IMR-90 (cell line): ENCODE measurements at regions not wholly inside any gene's neighbourhood (a gene's known extent, or its start where the extent isn't known, plus 50 kb on each side); places are given as distances from the start of the nearest gene placed in this dataset.

ENCODE experiments used
- ATAC-seq: fragments of 200-7000 bp; cut with Tn5 transposase; 2 replicates; pipeline ENCODE4 v1.9.1; 2020; ENCODE audit warnings: low read depth, mild to moderate bottlenecking, moderate library complexity
- BruUV-seq: library from RNA; stranded (reverse); fragments of 400-500 nt; replicated peaks from 2 replicates; lab custom pipeline; 2021; lab: Mats Ljungman, UMichigan
- CTCF ChIA-PET: fragments of 300-600 bp; formaldehyde crosslinking; extraction: SDS; loops from one replicate; lab custom pipeline; 2021; ENCODE audit warnings: antibody characterized with exemption; lab: Yijun Ruan, JAX
- POLR2A ChIA-PET: fragments of 300-600 bp; sonication (Branson Sonifier 250); formaldehyde crosslinking; loops from one replicate; lab custom pipeline; 2022; ENCODE audit warnings: antibody characterized with exemption; ENCODE audit not compliant: unreplicated experiment; lab: Charles Lee
- DNase-seq: peaks from one replicate; pipeline ENCODE4 v3.0.0; 2013
- H2AFZ ChIP-seq: replicated peaks from 2 replicates; pipeline ENCODE3; 2013; ENCODE audit warnings: low read length, mild to moderate bottlenecking; ENCODE audit not compliant: poor library complexity
- H2AK5ac ChIP-seq: 2 replicates; pipeline ENCODE4 v1.6.1; 2013; ENCODE audit warnings: low read depth, low read length, inconsistent platforms
- H2AK9ac ChIP-seq: replicated peaks from 2 replicates; pipeline ENCODE3; 2013; ENCODE audit warnings: mild to moderate bottlenecking, low read depth, low read length, moderate library complexity; ENCODE audit not compliant: poor library complexity
- H2BK120ac ChIP-seq: 2 replicates; pipeline ENCODE4 v1.6.1; 2013; ENCODE audit warnings: low read depth, low read length, inconsistent platforms
- H2BK15ac ChIP-seq: 3 replicates; pipeline ENCODE4 v1.6.1; 2013; ENCODE audit warnings: low read depth, low read length, inconsistent platforms
- H2BK20ac ChIP-seq: 2 replicates; pipeline ENCODE4 v1.6.1; 2013; ENCODE audit warnings: low read depth, mild to moderate bottlenecking, inconsistent platforms, low read length, moderate library complexity
- H2BK5ac ChIP-seq: 2 replicates; pipeline ENCODE4 v1.6.1; 2013; ENCODE audit warnings: mild to moderate bottlenecking, low read depth, low read length, inconsistent platforms; ENCODE audit not compliant: poor library complexity, severe bottlenecking
- H3K14ac ChIP-seq: replicated peaks from 2 replicates; pipeline ENCODE4 v1.6.1; 2013; ENCODE audit warnings: low read depth, low read length, inconsistent platforms
- H3K18ac ChIP-seq: 2 replicates; pipeline ENCODE4 v1.6.1; 2013; ENCODE audit warnings: low read depth, low read length, control low read depth
- H3K23ac ChIP-seq: 2 replicates; pipeline ENCODE4 v1.6.1; 2013; ENCODE audit warnings: low read depth, low read length, inconsistent platforms
- H3K27ac ChIP-seq: 2 replicates; pipeline ENCODE4 v1.5.1; 2013; ENCODE audit warnings: mild to moderate bottlenecking, control low read depth, low read length; ENCODE audit not compliant: insufficient read depth
- H3K27me3 ChIP-seq: 2 replicates; pipeline ENCODE4 v1.6.1; 2013; ENCODE audit warnings: low read length; ENCODE audit not compliant: control insufficient read depth, insufficient read depth
- H3K36me3 ChIP-seq: 2 replicates; pipeline ENCODE4 v1.6.1; 2013; ENCODE audit warnings: low read length, mixed read lengths; ENCODE audit not compliant: control insufficient read depth, insufficient read depth
- H3K4ac ChIP-seq: 2 replicates; pipeline ENCODE4 v1.6.1; 2013; ENCODE audit warnings: low read depth, low read length, inconsistent platforms
- H3K4me1 ChIP-seq: 2 replicates; pipeline ENCODE4 v1.6.1; 2013; ENCODE audit warnings: low read length, mixed read lengths; ENCODE audit not compliant: control insufficient read depth, insufficient read depth
- H3K4me2 ChIP-seq: 2 replicates; pipeline ENCODE4 v1.6.1; 2013; ENCODE audit warnings: low read depth, mild to moderate bottlenecking, control low read depth, low read length, moderate library complexity
- H3K4me3 ChIP-seq: 2 replicates; pipeline ENCODE4 v1.5.1; 2013; ENCODE audit warnings: low read depth, mild to moderate bottlenecking, control low read depth, low read length, moderate library complexity; ENCODE audit not compliant: insufficient read depth
- H3K56ac ChIP-seq: 2 replicates; pipeline ENCODE4 v1.6.1; 2013; ENCODE audit warnings: low read length, inconsistent platforms; ENCODE audit not compliant: insufficient read depth; ENCODE audit errors: extremely low read depth
- H3K79me1 ChIP-seq, 2 experiments: 2 replicates each; pipeline ENCODE4 v1.6.1; 2013; ENCODE audit warnings: low read length in 2 of 2, inconsistent platforms in 1 of 2, low read depth in 1 of 2
- H3K9ac ChIP-seq: 2 replicates; pipeline ENCODE4 v1.6.1; 2013; ENCODE audit warnings: low read depth, low read length, control low read depth
- H3K9me1 ChIP-seq: 2 replicates; pipeline ENCODE4 v1.6.1; 2013; ENCODE audit warnings: low read length, inconsistent platforms; ENCODE audit not compliant: insufficient read depth
- H3K9me3 ChIP-seq: 2 replicates; pipeline ENCODE4 v1.6.1; 2013; ENCODE audit warnings: low read length; ENCODE audit not compliant: control insufficient read depth, insufficient read depth
- H4K20me1 ChIP-seq: 2 replicates; pipeline ENCODE4 v1.6.1; 2013; ENCODE audit warnings: low read length, inconsistent platforms; ENCODE audit not compliant: insufficient read depth
- H4K5ac ChIP-seq: 2 replicates; pipeline ENCODE4 v1.6.1; 2013; ENCODE audit warnings: mild to moderate bottlenecking, low read depth, low read length, control low read depth
- H4K8ac ChIP-seq, 2 experiments: 2 replicates each; pipeline ENCODE4 v1.6.1; 2013; ENCODE audit warnings: low read depth in 2 of 2, low read length in 2 of 2, control low read depth in 1 of 2, inconsistent platforms in 1 of 2
- H4K91ac ChIP-seq: 2 replicates; pipeline ENCODE4 v1.6.1; 2013; ENCODE audit warnings: low read depth, low read length, inconsistent platforms; ENCODE audit not compliant: insufficient read depth
- ELK1 ChIP-seq: fragments of 150-350 bp; IDR thresholded peaks from 2 replicates; pipeline ENCODE4 v1.6.1; 2016; ENCODE audit warnings: low read depth, mild to moderate bottlenecking, low read length, moderate library complexity, borderline replicate concordance
- FOS ChIP-seq: fragments of 150-350 bp; IDR thresholded peaks from 2 replicates; pipeline ENCODE4 v1.6.1; 2016; ENCODE audit warnings: low read depth, low read length
- MAFK ChIP-seq: IDR thresholded peaks from 2 replicates; pipeline ENCODE4 v1.6.1; 2012; ENCODE audit warnings: low read depth, low read length, improper control_type of control experiment
- MXI1 ChIP-seq: IDR thresholded peaks from 2 replicates; pipeline ENCODE4 v1.6.1; 2012; ENCODE audit warnings: low read depth, mild to moderate bottlenecking, low read length, moderate library complexity, borderline replicate concordance
- RAD21 ChIP-seq: IDR thresholded peaks from 2 replicates; pipeline ENCODE4 v1.6.1; 2012; ENCODE audit warnings: low read length, improper control_type of control experiment
- RCOR1 ChIP-seq: IDR thresholded peaks from 2 replicates; pipeline ENCODE4 v1.6.1; 2012; ENCODE audit warnings: mild to moderate bottlenecking, low read length, improper control_type of control experiment; ENCODE audit not compliant: insufficient replicate concordance
- RFX5 ChIP-seq: IDR thresholded peaks from 2 replicates; pipeline ENCODE4 v1.8.0; 2012; ENCODE audit warnings: low read depth, mild to moderate bottlenecking, low read length, moderate library complexity
- SMC3 ChIP-seq: fragments of 150-350 bp; IDR thresholded peaks from 2 replicates; pipeline ENCODE4 v1.6.1; 2016; ENCODE audit warnings: low read depth, mild to moderate bottlenecking, antibody characterized with exemption, low read length, moderate library complexity
- WGBS, 2 experiments: methylation state at CpG; one replicate each; pipeline versions ENCODE4 v1.1.5 to v1.1.7; 2013; ENCODE audit warnings: missing lambda C conversion rate in 2 of 2; ENCODE audit not compliant: insufficient read length in 1 of 2; ENCODE audit errors: extremely low coverage in 2 of 2; 5-methylcytosine and 5-hydroxymethylcytosine counted together
- dilution Hi-C: fragments of 300-500 bp; cut with HindIII; formaldehyde crosslinking; loops from one replicate; pipeline ENCODE4 v1.14.3; 2018; ENCODE audit warnings: low sequenced_read_pairs; ENCODE audit not compliant: unreplicated experiment
- in situ Hi-C: fragments of 300-500 bp; cut with MboI; formaldehyde crosslinking; loops from 3 replicates; pipeline ENCODE4 v1.14.3; 2019; ENCODE audit warnings: low sequenced_read_pairs, inconsistent platforms, mixed read lengths
- intact Hi-C: fragments of 100-400 bp; cut with micrococcal nuclease; formaldehyde crosslinking; loops from 2 replicates; pipeline ENCODE4 v1.10.0; 2022

GRCh38 chr18:75607701-75608100 is 180.2 kb upstream of the SMIM21 start:
- H2AK9ac ChIP-seq: no peak overlapping the region
- no peaks in the 10 kb centered on the region for H3K9me1 ChIP-seq
- H3K36me3 ChIP-seq: no peaks in the 10 kb centered on the region
- in situ Hi-C loops: no loop called here
- DNase-seq (no peak), ATAC-seq (no peak)
- no peak overlapping the region for H2BK5ac ChIP-seq
- TF ChIP-seq MAFK: no peak
- TF ChIP-seq MXI1: no peak
- no peak for TF ChIP-seq RFX5
- TF ChIP-seq RAD21: no peak
- TF ChIP-seq FOS: no peak
- no peak for TF ChIP-seq ELK1
- TF ChIP-seq RCOR1: no peak
- no peak for TF ChIP-seq SMC3
- intact Hi-C loops: no loop called here
- H3K18ac ChIP-seq: no peak overlapping the region
- no peaks in the 10 kb centered on the region for H3K4me1 ChIP-seq
- H2AK5ac ChIP-seq: no peak overlapping the region
- ChIA-PET CTCF (no interaction called here), POLR2A (no interaction called here)
- no peak overlapping the region for H3K23ac ChIP-seq
- dilution Hi-C loops: no loop called here
- BruUV-seq: no TSS peak
- H4K8ac ChIP-seq: no peak overlapping the region
- no peaks in the 10 kb centered on the region for H4K20me1 ChIP-seq
- no peak overlapping the region for H3K14ac ChIP-seq
- no peak overlapping the region for H3K56ac ChIP-seq
- no peak overlapping the region for H3K4ac ChIP-seq
- H3K9ac ChIP-seq: no peak overlapping the region
- H4K91ac ChIP-seq: no peak overlapping the region
- H4K5ac ChIP-seq: no peak overlapping the region
- no peak overlapping the region for H2AFZ ChIP-seq
- no peak overlapping the region for H3K4me2 ChIP-seq
- no peak overlapping the region for H3K4me3 ChIP-seq
- no CpG with 5 or more reads among the region's 2 CpGs for WGBS, 2 experiments
- no peaks in the 10 kb centered on the region for H3K27me3 ChIP-seq
- H2BK15ac ChIP-seq: no peak overlapping the region
- H3K79me1 ChIP-seq: no peaks in the 10 kb centered on the region
- H3K27ac ChIP-seq: no peak overlapping the region
- no peaks in the 10 kb centered on the region for H3K9me3 ChIP-seq
- H2BK20ac ChIP-seq: no peak overlapping the region
- H2BK120ac ChIP-seq: no peak overlapping the region
